K562 (cell line): ENCODE measurements at regions not wholly inside any gene's neighbourhood (a gene's known extent, or its start where the extent isn't known, plus 50 kb on each side); places are given as distances from the start of the nearest gene placed in this dataset.

ENCODE experiments used
- ATAC-seq: fragments of 200-7000 bp; cut with Tn5 transposase; 3 replicates; pipeline ENCODE4 v1.9.1; 2020; ENCODE audit warnings: moderate library complexity
- BruUV-seq: library from RNA; stranded (reverse); fragments of 400-500 nt; replicated peaks from 2 replicates; lab custom pipeline; 2021; lab: Mats Ljungman, UMichigan
- CTCF ChIA-PET: fragments of 300-600 bp; formaldehyde crosslinking; extraction: SDS; loops from one replicate; lab custom pipeline; 2021; ENCODE audit warnings: low intra/inter-chr PET ratio; lab: Yijun Ruan, JAX
- POLR2A ChIA-PET: fragments of 300-600, 350-650 bp; sonication (Branson Sonifier 250); formaldehyde crosslinking; extraction: SDS; loops from one replicate; lab custom pipeline; 2021; ENCODE audit warnings: antibody characterized with exemption, inconsistent platforms; lab: Yijun Ruan, JAX
- DNase-seq, 4 experiments: peaks; one replicate each; pipeline versions ENCODE4 v3.0.0 to v3.0.0-alpha.2; 2011 to 2018; ENCODE audit warnings: low spot score in 3 of 4, mixed read lengths in 3 of 4; ENCODE audit errors: extremely low read depth in 1 of 4
- FAIRE-seq: peaks from 2 replicates; lab custom pipeline; 2011; peaks lifted over from hg19 to GRCh38; lab: Jason Lieb, UNC
- H2AFZ ChIP-seq: 2 replicates; pipeline ENCODE4 v1.6.0; 2011; ENCODE audit warnings: low read depth, low read length, control low read depth, inconsistent platforms
- H3K27ac ChIP-seq: fragments of 200-600 bp; 3 replicates; pipeline ENCODE4 v1.8.0; 2011; ENCODE audit warnings: low read depth, mild to moderate bottlenecking, control low read depth, inconsistent platforms, low read length, moderate library complexity, mixed read lengths; ENCODE audit errors: extremely low read depth
- H3K27me3 ChIP-seq, 2 experiments: fragments of 300-600 bp in 1 of 2; 2 replicates in 1 of 2; 3 replicates in 1 of 2; pipeline versions ENCODE4 v1.6.0 to v1.8.0; 2011; ENCODE audit warnings: inconsistent platforms in 2 of 2, low read length in 2 of 2, mild to moderate bottlenecking in 1 of 2, mixed read lengths in 1 of 2, moderate library complexity in 1 of 2; ENCODE audit not compliant: control insufficient read depth in 2 of 2, insufficient read depth in 2 of 2
- H3K36me3 ChIP-seq: fragments of 300-600 bp; 3 replicates; pipeline ENCODE4 v1.8.0; 2011; ENCODE audit warnings: mild to moderate bottlenecking, low read length, inconsistent platforms; ENCODE audit not compliant: control insufficient read depth, insufficient read depth
- H3K4me1 ChIP-seq, 2 experiments: fragments of 200-600 bp in 1 of 2; replicated peaks in 1 of 2; 2 replicates in 1 of 2; 3 replicates in 1 of 2; pipeline versions ENCODE4 v1.5.1 to v1.8.0; 2011; ENCODE audit warnings: inconsistent platforms in 2 of 2, low read length in 2 of 2, mild to moderate bottlenecking in 1 of 2, mixed read lengths in 1 of 2, moderate library complexity in 1 of 2; ENCODE audit not compliant: control insufficient read depth in 2 of 2, insufficient read depth in 2 of 2
- H3K4me2 ChIP-seq: 2 replicates; pipeline ENCODE4 v1.6.1; 2011; ENCODE audit warnings: low read length, control low read depth, inconsistent platforms, mixed read lengths; ENCODE audit not compliant: insufficient read depth
- H3K4me3 ChIP-seq: fragments of 200-600 bp; sonication (generic), shearing (Covaris generic); 2 replicates; pipeline ENCODE4 v1.5.1; 2016; ENCODE audit warnings: control low read depth, inconsistent platforms
- H3K79me2 ChIP-seq: fragments of 200-600 bp; 3 replicates; pipeline ENCODE4 v1.8.0; 2011; ENCODE audit warnings: low read length, inconsistent platforms; ENCODE audit not compliant: control insufficient read depth, insufficient read depth
- H3K9ac ChIP-seq, 2 experiments: 2 replicates each; pipeline versions ENCODE4 v1.6.0 to v1.6.1; 2011; ENCODE audit warnings: low read depth in 2 of 2, low read length in 2 of 2, control low read depth in 1 of 2, inconsistent platforms in 1 of 2, mild to moderate bottlenecking in 1 of 2, mixed read lengths in 1 of 2; ENCODE audit not compliant: insufficient read depth in 1 of 2
- H3K9me1 ChIP-seq: one replicate; pipeline ENCODE4 v1.6.0; 2011; ENCODE audit warnings: inconsistent platforms, mild to moderate bottlenecking, low read length, moderate library complexity; ENCODE audit not compliant: control insufficient read depth, insufficient read depth
- H3K9me3 ChIP-seq: replicated peaks from 2 replicates; pipeline ENCODE4 v1.5.1; 2011; ENCODE audit warnings: low read depth, low read length, inconsistent platforms; ENCODE audit not compliant: control insufficient read depth, insufficient read depth
- H4K20me1 ChIP-seq: replicated peaks from 2 replicates; pipeline ENCODE4 v1.6.1; 2011; ENCODE audit warnings: low read length, inconsistent platforms, mixed read lengths; ENCODE audit not compliant: control insufficient read depth, insufficient read depth
- ARID4B ChIP-seq: sonication (generic); formaldehyde crosslinking; IDR thresholded peaks from 2 replicates; pipeline ENCODE4 v1.8.0; 2022; ENCODE audit warnings: mild to moderate bottlenecking, missing genetic modification reagents
- BACH1 ChIP-seq: fragments of 200-800 bp; sonication (Bioruptor generic); IDR thresholded peaks from 2 replicates; pipeline ENCODE4 v1.6.1; 2016; ENCODE audit warnings: missing genetic modification characterization, missing compliant biosample characterization
- HNRNPK ChIP-seq: fragments of 200-400 bp; formaldehyde crosslinking; IDR thresholded peaks from one replicate; pipeline ENCODE4 v1.6.1; 2018; ENCODE audit warnings: mild to moderate bottlenecking, low read depth, low read length; ENCODE audit not compliant: poor library complexity, severe bottlenecking
- SMAD3 ChIP-seq: fragments of 450-650 bp; formaldehyde crosslinking; conservative IDR thresholded peaks from 2 replicates; pipeline ENCODE4 v1.4.0; 2020; ENCODE audit warnings: mild to moderate bottlenecking
- TEAD4 ChIP-seq, 2 experiments: sonication (generic) in 1 of 2; formaldehyde crosslinking in 1 of 2; IDR thresholded peaks; 2 replicates each; pipeline versions ENCODE4 v1.6.1 to v1.8.0; 2012 to 2022; ENCODE audit warnings: borderline replicate concordance in 1 of 2, inconsistent platforms in 1 of 2, low read length in 1 of 2, mild to moderate bottlenecking in 1 of 2, missing genetic modification reagents in 1 of 2
- ZBTB43 ChIP-seq: sonication (generic); formaldehyde crosslinking; IDR thresholded peaks from 2 replicates; pipeline ENCODE4 v1.8.0; 2023; ENCODE audit warnings: mild to moderate bottlenecking, missing genetic modification reagents
- ZNF121 ChIP-seq: sonication (generic); formaldehyde crosslinking; conservative IDR thresholded peaks from 2 replicates; pipeline ENCODE4 v1.8.0; 2022; ENCODE audit warnings: missing genetic modification reagents
- ZNF408 ChIP-seq: fragments of 250-450 bp; sonication (Bioruptor Pico); IDR thresholded peaks from 2 replicates; pipeline ENCODE4 v1.4.0; 2020; ENCODE audit warnings: low read depth, mild to moderate bottlenecking, moderate library complexity
- ZNF644 ChIP-seq: fragments of 200-800 bp; sonication (Bioruptor generic); IDR thresholded peaks from 2 replicates; pipeline ENCODE4 v1.6.1; 2016; ENCODE audit warnings: low read depth, missing genetic modification characterization, missing compliant biosample characterization
- WGBS: fragments of 100-300 bp; shearing (Covaris generic); methylation state at CpG from one replicate; pipeline ENCODE4 v1.1.6; 2016; ENCODE audit warnings: low coverage, mixed read lengths; ENCODE audit not compliant: insufficient coverage; ENCODE audit errors: missing lambda C conversion rate; 5-methylcytosine and 5-hydroxymethylcytosine counted together
- in situ Hi-C: fragments of 300-500 bp; cut with MboI; formaldehyde crosslinking; loops from 4 replicates; pipeline ENCODE4 v1.15.0; 2018; ENCODE audit warnings: inconsistent platforms, mixed read lengths
- intact Hi-C: fragments of 100-400 bp; cut with micrococcal nuclease; formaldehyde crosslinking; loops from 2 replicates; pipeline ENCODE4 v1.14.2; 2022

- ChIA-PET CTCF (no interaction called here), POLR2A (no interaction called here)
- Histone ChIP-seq H3K9ac (no peak overlapping the region), H3K27me3 (peaks cover 8 to 17% of the 10 kb centered on the region in 2 experiments; a peak in 4 of 5 replicates), H3K4me2 (no peak overlapping the region), H3K79me2 (no peaks in the 10 kb centered on the region), H3K27ac (no peak overlapping the region), H3K36me3 (no peaks in the 10 kb centered on the region)
- ATAC-seq (no peak), FAIRE-seq (no peak), DNase-seq (no peak)
- BruUV-seq, result no TSS peak
- 0% methylated on average over 4 of the region's 4 CpGs for WGBS
- intact Hi-C loops, result no loop called here
- no peak for TF ChIP-seq HNRNPK
- no peak for TF ChIP-seq BACH1
- no peak for TF ChIP-seq TEAD4 (IDR thresholded peaks at IDR 0.05; ENCODE audit: low read length)
- no peak for TF ChIP-seq TEAD4 (CRISPR knock-in tag; IDR thresholded peaks at IDR 0.05; ENCODE audit: borderline replicate concordance)
- TF ChIP-seq, all 486 proteins: peak for 0
- H3K9me3 ChIP-seq, result no peaks in the 10 kb centered on the region
- no peak overlapping the region for H3K4me3 ChIP-seq
- H2AFZ ChIP-seq, result no peak overlapping the region
- no peaks in the 10 kb centered on the region for H4K20me1 ChIP-seq
- in situ Hi-C loops, result no loop called here
- no peaks in the 10 kb centered on the region for H3K4me1 ChIP-seq
- H3K9me1 ChIP-seq, result no peaks in the 10 kb centered on the region
Measured at GRCh38 chr2:206218796-206219499, 55.5 kb upstream of the ZDBF2 start.

GRCh38 chr2:206219957-206220356 lies 54.5 kb upstream of the ZDBF2 start:
- H3K4me2 ChIP-seq, result no peak overlapping the region
- no peak for TF ChIP-seq ZNF644 (tag)
- TF ChIP-seq ZNF121, result no peak
- no peak for TF ChIP-seq TEAD4 (IDR thresholded peaks at IDR 0.05; ENCODE audit: low read length)
- no peak for TF ChIP-seq TEAD4 (CRISPR knock-in tag; IDR thresholded peaks at IDR 0.05; ENCODE audit: borderline replicate concordance)
- TF ChIP-seq ZNF408 (CRISPR knock-in tag), result no peak
- TF ChIP-seq ZBTB43, result no peak
- no peak for TF ChIP-seq ARID4B (CRISPR knock-in tag)
- no peak for TF ChIP-seq SMAD3 (CRISPR knock-in tag)

More at GRCh38 chr2:206219957-206220356, 54.5 kb upstream of the ZDBF2 start:
- FAIRE-seq (no peak), DNase-seq (no peak), ATAC-seq (no peak)
- intact Hi-C loops, result no loop called here
- no TSS peak for BruUV-seq
- H3K4me3 ChIP-seq, result no peak overlapping the region
- no peaks in the 10 kb centered on the region for H3K79me2 ChIP-seq
- H4K20me1 ChIP-seq, result no peaks in the 10 kb centered on the region
- in situ Hi-C loops, result no loop called here
- H2AFZ ChIP-seq, result no peak overlapping the region
- no peak overlapping the region for H3K9ac ChIP-seq
- ChIA-PET CTCF (no interaction called here), POLR2A (no interaction called here)
- no peaks in the 10 kb centered on the region for H3K9me3 ChIP-seq
- no peaks in the 10 kb centered on the region for H3K9me1 ChIP-seq
- H3K27ac ChIP-seq, result no peak overlapping the region
- H3K27me3 ChIP-seq, result peaks cover 6 to 8% of the 10 kb centered on the region in 2 experiments; a peak in 4 of 5 replicates
- H3K36me3 ChIP-seq, result no peaks in the 10 kb centered on the region
- H3K4me1 ChIP-seq, result no peaks in the 10 kb centered on the region
- 5% methylated on average over 3 of the region's 3 CpGs for WGBS
